ENCODE measurements at regions not wholly inside any gene's neighbourhood (a gene's known extent, or its start where the extent isn't known, plus 50 kb on each side); places are given as distances from the start of the nearest gene placed in this dataset.

DNA sequence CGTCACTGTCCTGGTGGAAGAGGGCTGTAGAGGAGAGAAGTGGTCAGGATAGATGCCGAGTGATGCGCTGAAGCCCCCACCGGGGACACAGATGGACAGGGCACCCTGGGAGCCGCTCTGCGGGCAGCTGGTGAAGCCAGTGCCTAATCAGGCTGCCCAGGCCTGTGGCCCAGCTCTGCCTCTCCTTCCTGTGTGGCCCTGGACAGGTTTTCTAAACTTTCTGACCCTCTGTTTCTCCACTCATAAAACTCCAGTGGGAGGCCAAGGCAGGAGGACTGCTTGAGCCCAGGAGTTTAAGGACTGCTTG lies 86.1 kb downstream of the C5orf15 start:
- TF ChIP-seq, protein P1, sequence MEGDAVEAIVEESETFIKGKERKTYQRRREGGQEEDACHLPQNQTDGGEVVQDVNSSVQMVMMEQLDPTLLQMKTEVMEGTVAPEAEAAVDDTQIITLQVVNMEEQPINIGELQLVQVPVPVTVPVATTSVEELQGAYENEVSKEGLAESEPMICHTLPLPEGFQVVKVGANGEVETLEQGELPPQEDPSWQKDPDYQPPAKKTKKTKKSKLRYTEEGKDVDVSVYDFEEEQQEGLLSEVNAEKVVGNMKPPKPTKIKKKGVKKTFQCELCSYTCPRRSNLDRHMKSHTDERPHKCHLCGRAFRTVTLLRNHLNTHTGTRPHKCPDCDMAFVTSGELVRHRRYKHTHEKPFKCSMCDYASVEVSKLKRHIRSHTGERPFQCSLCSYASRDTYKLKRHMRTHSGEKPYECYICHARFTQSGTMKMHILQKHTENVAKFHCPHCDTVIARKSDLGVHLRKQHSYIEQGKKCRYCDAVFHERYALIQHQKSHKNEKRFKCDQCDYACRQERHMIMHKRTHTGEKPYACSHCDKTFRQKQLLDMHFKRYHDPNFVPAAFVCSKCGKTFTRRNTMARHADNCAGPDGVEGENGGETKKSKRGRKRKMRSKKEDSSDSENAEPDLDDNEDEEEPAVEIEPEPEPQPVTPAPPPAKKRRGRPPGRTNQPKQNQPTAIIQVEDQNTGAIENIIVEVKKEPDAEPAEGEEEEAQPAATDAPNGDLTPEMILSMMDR (IDR thresholded peaks at IDR 0.05) = no peak
- no peak for TF ChIP-seq POLR2A (IDR thresholded peaks at IDR 0.05)

Measured in thyroid gland (tissue), 4 donors.